Nephron (organoid): ENCODE measurements at regions not wholly inside any gene's neighbourhood (a gene's known extent, or its start where the extent isn't known, plus 50 kb on each side); places are given as distances from the start of the nearest gene placed in this dataset.

Experiments
- H3K27ac Mint-ChIP-seq, 3 experiments: 2 replicates each; pipeline ENCODE4 v1.8.0; 2020; ENCODE audit warnings: mixed read lengths in 3 of 3, mild to moderate bottlenecking in 2 of 3, moderate library complexity in 1 of 3
- H3K27me3 Mint-ChIP-seq: 2 replicates; pipeline ENCODE4 v1.8.0; 2021; ENCODE audit warnings: low read depth, mild to moderate bottlenecking, moderate library complexity, mixed read lengths
- H3K36me3 Mint-ChIP-seq: 2 replicates; pipeline ENCODE4 v1.8.0; 2020; ENCODE audit warnings: low read depth, mixed read lengths
- H3K4me1 Mint-ChIP-seq: 2 replicates; pipeline ENCODE4 v1.8.0; 2020; ENCODE audit warnings: mixed read lengths
- H3K4me3 Mint-ChIP-seq, 3 experiments: 2 replicates each; pipeline ENCODE4 v1.8.0; 2020; ENCODE audit warnings: mild to moderate bottlenecking in 3 of 3, mixed read lengths in 3 of 3, moderate library complexity in 2 of 3
- H3K9me3 Mint-ChIP-seq: 2 replicates; pipeline ENCODE4 v1.8.0; 2020; ENCODE audit warnings: mixed read lengths
- TF ChIP-seq, protein P1 (sequence below), 3 experiments: fragments of 200-600 bp; sonication (generic); IDR thresholded peaks; one replicate each; pipeline ENCODE4 v1.5.0; 2021; ENCODE audit warnings: antibody characterized with exemption in 3 of 3; ENCODE audit not compliant: unreplicated experiment in 3 of 3

DNA sequence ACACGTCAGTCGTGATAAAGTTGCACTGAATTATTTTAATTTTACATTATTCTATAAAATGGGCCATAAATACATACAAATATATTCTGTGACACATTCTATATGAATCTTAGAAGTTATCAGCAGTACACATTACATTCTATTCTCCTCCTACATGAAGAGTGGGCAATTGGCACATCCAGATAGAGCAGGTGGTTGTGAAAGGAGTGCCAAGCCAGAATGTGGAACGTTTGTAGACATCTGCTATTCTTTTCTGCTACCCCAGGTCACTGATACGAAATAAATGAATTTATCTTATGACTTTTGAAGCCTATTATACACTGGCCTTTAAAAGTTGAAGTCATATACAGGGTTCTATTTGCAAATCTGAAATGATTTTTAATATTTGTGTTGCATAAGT, 373.2 kb downstream of the PCDH17 start:
- Mint-ChIP-seq H3K27ac (no peak overlapping the region), H3K9me3 (no peaks in the 10 kb centered on the region), H3K4me3 (no peak overlapping the region), H3K27me3 (no peaks in the 10 kb centered on the region), H3K4me1 (no peaks in the 10 kb centered on the region), H3K36me3 (no peaks in the 10 kb centered on the region)
- TF ChIP-seq, protein P1, sequence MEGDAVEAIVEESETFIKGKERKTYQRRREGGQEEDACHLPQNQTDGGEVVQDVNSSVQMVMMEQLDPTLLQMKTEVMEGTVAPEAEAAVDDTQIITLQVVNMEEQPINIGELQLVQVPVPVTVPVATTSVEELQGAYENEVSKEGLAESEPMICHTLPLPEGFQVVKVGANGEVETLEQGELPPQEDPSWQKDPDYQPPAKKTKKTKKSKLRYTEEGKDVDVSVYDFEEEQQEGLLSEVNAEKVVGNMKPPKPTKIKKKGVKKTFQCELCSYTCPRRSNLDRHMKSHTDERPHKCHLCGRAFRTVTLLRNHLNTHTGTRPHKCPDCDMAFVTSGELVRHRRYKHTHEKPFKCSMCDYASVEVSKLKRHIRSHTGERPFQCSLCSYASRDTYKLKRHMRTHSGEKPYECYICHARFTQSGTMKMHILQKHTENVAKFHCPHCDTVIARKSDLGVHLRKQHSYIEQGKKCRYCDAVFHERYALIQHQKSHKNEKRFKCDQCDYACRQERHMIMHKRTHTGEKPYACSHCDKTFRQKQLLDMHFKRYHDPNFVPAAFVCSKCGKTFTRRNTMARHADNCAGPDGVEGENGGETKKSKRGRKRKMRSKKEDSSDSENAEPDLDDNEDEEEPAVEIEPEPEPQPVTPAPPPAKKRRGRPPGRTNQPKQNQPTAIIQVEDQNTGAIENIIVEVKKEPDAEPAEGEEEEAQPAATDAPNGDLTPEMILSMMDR (IDR thresholded peaks at IDR 0.05; ENCODE audit: unreplicated experiment in 3 of 3): no peak

DNA sequence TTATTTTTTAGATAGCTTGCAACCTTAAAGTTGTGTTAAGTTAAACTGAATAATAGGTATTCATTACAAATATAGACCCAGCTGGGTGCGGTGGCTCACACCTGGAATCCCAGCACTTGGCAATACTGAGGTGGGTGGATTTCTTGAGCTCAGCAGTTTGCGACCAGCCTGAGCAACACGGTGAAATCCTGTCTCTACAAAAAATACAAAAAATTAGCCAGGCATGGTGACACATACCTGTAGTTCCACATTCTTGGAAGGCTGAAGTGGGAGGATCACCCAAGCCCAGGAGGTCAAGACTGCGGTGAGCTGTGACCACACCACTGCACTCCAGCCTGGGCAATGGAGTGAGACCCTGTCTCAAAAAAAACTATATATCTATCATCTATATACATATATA, 386.5 kb downstream of the PCDH17 start:
- TF ChIP-seq, protein P1 (IDR thresholded peaks at IDR 0.05; ENCODE audit: unreplicated experiment in 3 of 3): no peak
- no peaks in the 10 kb centered on the region for H3K27me3 Mint-ChIP-seq
- no peaks in the 10 kb centered on the region for H3K9me3 Mint-ChIP-seq
- H3K4me3 Mint-ChIP-seq: no peak overlapping the region
- no peaks in the 10 kb centered on the region for H3K4me1 Mint-ChIP-seq
- no peak overlapping the region for H3K27ac Mint-ChIP-seq
- H3K36me3 Mint-ChIP-seq: no peaks in the 10 kb centered on the region

DNA sequence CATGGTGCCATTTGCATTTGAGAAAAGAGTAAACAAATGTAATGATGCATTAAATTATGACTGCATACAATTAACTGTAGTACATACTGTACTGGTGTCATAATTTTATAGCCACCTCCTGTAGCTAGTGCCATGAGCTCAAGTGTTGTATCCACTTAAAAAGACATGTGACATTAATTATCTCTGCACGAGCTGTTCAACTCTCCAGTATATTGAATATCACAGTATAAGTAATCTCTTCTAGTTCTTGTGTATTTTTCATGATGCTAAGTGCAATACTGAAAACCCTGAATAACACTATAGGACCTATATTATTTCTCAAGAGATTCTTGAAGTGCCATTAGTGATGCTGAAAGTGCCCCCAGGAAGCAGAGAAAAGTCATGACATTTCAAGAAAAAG, 387.3 kb downstream of the PCDH17 start:
- Mint-ChIP-seq H3K9me3 (no peaks in the 10 kb centered on the region), H3K4me3 (no peak overlapping the region), H3K27me3 (no peaks in the 10 kb centered on the region), H3K4me1 (no peaks in the 10 kb centered on the region), H3K36me3 (no peaks in the 10 kb centered on the region), H3K27ac (no peak overlapping the region)
- TF ChIP-seq, protein P1 (IDR thresholded peaks at IDR 0.05; ENCODE audit: unreplicated experiment in 3 of 3): no peak

DNA sequence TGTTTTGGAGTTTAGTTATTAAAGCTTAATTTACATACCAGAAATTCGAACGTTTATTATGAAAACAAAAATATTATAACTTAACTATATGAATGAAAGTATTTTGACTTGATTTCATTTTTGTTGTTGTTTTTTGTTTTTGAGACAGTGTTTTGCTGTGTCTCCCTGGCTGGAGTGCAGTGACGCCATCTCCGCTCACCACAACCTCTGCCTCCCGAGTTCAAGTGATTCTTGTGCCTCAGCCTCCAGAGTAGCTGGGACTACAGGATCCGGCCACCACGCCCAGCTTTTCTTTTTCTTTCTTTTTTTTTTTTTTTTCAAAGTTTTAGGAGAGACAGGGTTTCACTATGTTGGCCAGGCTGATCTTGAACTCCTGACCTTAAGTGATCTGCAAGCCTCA, 392.6 kb downstream of the PCDH17 start:
- Mint-ChIP-seq H3K4me3 (no peak overlapping the region), H3K4me1 (no peaks in the 10 kb centered on the region), H3K36me3 (no peaks in the 10 kb centered on the region), H3K9me3 (no peaks in the 10 kb centered on the region), H3K27ac (no peak overlapping the region), H3K27me3 (no peaks in the 10 kb centered on the region)
- TF ChIP-seq, protein P1 (IDR thresholded peaks at IDR 0.05; ENCODE audit: unreplicated experiment in 3 of 3): no peak

DNA sequence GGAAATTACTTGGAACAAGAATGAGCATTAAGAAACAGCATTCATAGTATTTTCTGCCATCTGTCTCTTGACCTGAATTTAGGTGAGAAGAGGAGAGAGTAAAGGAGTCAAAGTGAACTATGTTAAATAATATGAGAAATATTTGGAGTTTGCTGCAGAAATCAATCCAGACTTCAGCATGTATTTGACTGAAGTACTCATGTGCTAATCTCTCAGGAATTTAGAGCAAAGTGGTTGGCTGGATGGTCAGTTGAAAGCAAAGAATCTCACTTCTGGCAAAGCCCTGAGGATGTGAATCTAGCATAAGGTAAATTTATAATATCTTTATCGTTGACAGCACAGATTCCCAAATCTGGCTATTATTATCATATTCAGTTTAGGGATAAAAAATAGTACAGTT, 394.3 kb downstream of the PCDH17 start:
- no peak overlapping the region for H3K4me3 Mint-ChIP-seq
- H3K27me3 Mint-ChIP-seq: no peaks in the 10 kb centered on the region
- no peak overlapping the region for H3K27ac Mint-ChIP-seq
- no peaks in the 10 kb centered on the region for H3K9me3 Mint-ChIP-seq
- no peaks in the 10 kb centered on the region for H3K4me1 Mint-ChIP-seq
- no peaks in the 10 kb centered on the region for H3K36me3 Mint-ChIP-seq
- TF ChIP-seq, protein P1 (IDR thresholded peaks at IDR 0.05; ENCODE audit: unreplicated experiment in 3 of 3): no peak

DNA sequence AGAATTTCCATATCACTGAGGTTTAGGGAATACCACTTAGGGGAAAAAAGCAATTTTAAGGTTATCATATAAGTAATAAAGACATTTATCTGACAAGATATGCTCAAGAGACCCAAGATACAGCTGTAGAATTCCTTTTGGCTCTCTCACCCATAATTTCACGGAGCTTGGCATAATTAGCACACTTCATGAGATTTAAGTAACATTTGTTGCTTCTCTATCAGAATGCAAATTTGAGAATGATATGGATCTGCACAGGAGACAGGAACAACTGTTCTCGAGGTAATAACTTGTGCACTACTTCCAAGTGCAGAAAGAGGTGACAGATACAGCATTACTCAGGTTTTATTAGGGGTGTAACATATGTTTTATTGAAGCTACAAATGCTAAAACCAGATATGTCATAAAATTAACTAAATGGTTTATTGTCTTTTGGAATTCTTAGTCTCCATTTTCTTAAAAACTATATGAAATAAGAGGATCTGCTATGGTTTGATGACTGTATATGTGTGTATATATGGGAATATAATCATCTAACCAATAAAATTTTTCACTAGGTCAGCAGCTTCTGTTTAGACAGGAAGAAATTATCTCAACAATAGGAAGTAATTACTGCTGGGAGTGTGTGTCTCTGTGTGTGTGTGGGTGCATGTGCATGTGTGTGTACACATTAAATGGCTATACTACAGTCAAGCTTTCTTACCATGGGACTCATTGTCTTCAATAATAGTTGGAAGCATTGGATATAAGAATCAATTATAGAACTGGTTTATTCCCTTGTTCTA, 401.3 kb downstream of the PCDH17 start:
- Mint-ChIP-seq H3K27me3 (peaks cover 4% of the 10 kb centered on the region), H3K27ac (no peak overlapping the region), H3K4me3 (no peak overlapping the region), H3K36me3 (no peaks in the 10 kb centered on the region), H3K9me3 (no peaks in the 10 kb centered on the region), H3K4me1 (peaks cover 4% of the 10 kb centered on the region)
- TF ChIP-seq, protein P1 (IDR thresholded peaks at IDR 0.05; ENCODE audit: unreplicated experiment in 3 of 3): no peak
